ENCODE measurements at regions not wholly inside any gene's neighbourhood (a gene's known extent, or its start where the extent isn't known, plus 50 kb on each side); places are given as distances from the start of the nearest gene placed in this dataset.

DNA sequence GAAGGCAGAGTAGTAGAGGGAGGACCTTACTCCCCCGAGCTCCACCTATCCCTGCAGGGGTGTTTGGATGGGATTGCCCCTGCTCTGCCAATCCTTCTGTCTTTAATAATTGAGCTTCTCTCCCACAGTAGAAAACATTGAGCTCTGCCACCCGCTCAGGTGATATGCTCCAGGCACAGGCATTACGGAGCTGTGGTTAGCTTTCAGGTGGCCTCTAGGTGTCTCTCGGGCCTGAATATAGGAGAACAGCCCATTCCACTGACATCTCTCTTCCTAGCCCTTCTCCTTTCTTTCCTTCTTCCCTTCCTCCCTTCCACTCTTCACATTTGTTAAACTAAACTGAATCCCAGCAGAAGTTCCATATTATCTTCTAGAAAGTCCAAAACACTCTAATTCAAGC is 203.4 kb downstream of the SYK start:
- ATAC-seq (no peak), DNase-seq (no peak)
- Histone ChIP-seq H3K9me2 (replicated peaks; ENCODE audit: low read length) (no peaks in the 10 kb centered on the region), H3K9me3 (ENCODE audit: low read length) (no peaks in the 10 kb centered on the region), H4K20me1 (ENCODE audit: low read length) (no peaks in the 10 kb centered on the region), H3K9ac (ENCODE audit: low read length) (no peak overlapping the region), H3K27ac (ENCODE audit: low read length) (no peak overlapping the region), H3K4me1 (ENCODE audit: insufficient read depth, low read length) (peaks cover 24% of the 10 kb centered on the region), H3K79me2 (ENCODE audit: low read length) (no peaks in the 10 kb centered on the region), H2AFZ (ENCODE audit: low read length) (no peak overlapping the region), H3K36me3 (ENCODE audit: low read depth, low read length) (no peaks in the 10 kb centered on the region), H3K27me3 (ENCODE audit: low read length) (no peaks in the 10 kb centered on the region), H3K4me3 (ENCODE audit: low read length) (no peak overlapping the region), H3F3A (ENCODE audit: low read length, unreplicated experiment) (no peaks in the 10 kb centered on the region), H3K4me2 (ENCODE audit: low read length) (no peak overlapping the region)
- no TSS peak for BruUV-seq (replicated peaks)
- ChIA-PET CTCF (no interaction called here), POLR2A (ENCODE audit: unreplicated experiment) (no interaction called here)
- intact Hi-C loops (cut with micrococcal nuclease), result no loop called here
- TF ChIP-seq EZH2 (IDR thresholded peaks at IDR 0.05; ENCODE audit: low read length, unreplicated experiment) (no peak), EZH2phosphoT487 (IDR thresholded peaks at IDR 0.05; ENCODE audit: borderline replicate concordance, low read length) (no peak)
- TF ChIP-seq, protein P1, sequence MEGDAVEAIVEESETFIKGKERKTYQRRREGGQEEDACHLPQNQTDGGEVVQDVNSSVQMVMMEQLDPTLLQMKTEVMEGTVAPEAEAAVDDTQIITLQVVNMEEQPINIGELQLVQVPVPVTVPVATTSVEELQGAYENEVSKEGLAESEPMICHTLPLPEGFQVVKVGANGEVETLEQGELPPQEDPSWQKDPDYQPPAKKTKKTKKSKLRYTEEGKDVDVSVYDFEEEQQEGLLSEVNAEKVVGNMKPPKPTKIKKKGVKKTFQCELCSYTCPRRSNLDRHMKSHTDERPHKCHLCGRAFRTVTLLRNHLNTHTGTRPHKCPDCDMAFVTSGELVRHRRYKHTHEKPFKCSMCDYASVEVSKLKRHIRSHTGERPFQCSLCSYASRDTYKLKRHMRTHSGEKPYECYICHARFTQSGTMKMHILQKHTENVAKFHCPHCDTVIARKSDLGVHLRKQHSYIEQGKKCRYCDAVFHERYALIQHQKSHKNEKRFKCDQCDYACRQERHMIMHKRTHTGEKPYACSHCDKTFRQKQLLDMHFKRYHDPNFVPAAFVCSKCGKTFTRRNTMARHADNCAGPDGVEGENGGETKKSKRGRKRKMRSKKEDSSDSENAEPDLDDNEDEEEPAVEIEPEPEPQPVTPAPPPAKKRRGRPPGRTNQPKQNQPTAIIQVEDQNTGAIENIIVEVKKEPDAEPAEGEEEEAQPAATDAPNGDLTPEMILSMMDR (conservative IDR thresholded peaks at IDR 0.05; ENCODE audit: low read depth, low read length), result no peak

DNA sequence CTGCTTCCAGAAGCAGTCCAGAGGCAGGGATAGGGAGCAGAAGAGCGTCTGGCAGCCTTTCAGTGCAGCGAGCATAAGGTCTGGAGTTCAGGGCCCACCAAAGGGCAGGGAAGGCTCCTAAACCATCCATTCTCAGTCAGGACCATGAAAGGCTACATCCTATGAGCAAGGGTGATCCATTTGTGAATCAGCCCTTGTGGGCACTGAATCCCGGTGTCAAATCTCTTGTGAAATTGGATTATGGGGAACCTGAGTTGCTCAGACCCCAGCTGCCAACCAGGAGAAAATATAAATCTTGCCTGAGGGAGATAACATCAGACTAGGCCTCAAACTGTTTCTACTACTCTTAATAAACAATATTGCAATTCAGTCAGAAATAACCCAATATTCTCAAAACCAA is 204.4 kb downstream of the SYK start:
- H3K4me3 ChIP-seq (ENCODE audit: low read length), result no peak overlapping the region
- no peaks in the 10 kb centered on the region for H3K79me2 ChIP-seq (ENCODE audit: low read length)
- H3K27me3 ChIP-seq (ENCODE audit: low read length), result no peaks in the 10 kb centered on the region
- peak overlapping the region; percentile 15; the same call in 1 of the 2 replicates for H3K27ac ChIP-seq (ENCODE audit: low read length)
- ChIA-PET CTCF (no interaction called here), POLR2A (ENCODE audit: unreplicated experiment) (no interaction called here)
- no peaks in the 10 kb centered on the region for H3K36me3 ChIP-seq (ENCODE audit: low read depth, low read length)
- H3K9me2 ChIP-seq (replicated peaks; ENCODE audit: low read length), result no peaks in the 10 kb centered on the region
- BruUV-seq (replicated peaks), result no TSS peak
- no peaks in the 10 kb centered on the region for H4K20me1 ChIP-seq (ENCODE audit: low read length)
- no peak for ATAC-seq
- no peak overlapping the region for H3K4me2 ChIP-seq (ENCODE audit: low read length)
- TF ChIP-seq EZH2phosphoT487 (IDR thresholded peaks at IDR 0.05; ENCODE audit: borderline replicate concordance, low read length) (no peak), EZH2 (IDR thresholded peaks at IDR 0.05; ENCODE audit: low read length, unreplicated experiment) (no peak)
- H3K9ac ChIP-seq (ENCODE audit: low read length), result no peak overlapping the region
- no peak overlapping the region for H2AFZ ChIP-seq (ENCODE audit: low read length)
- H3K9me3 ChIP-seq (ENCODE audit: low read length), result no peaks in the 10 kb centered on the region
- peaks cover 14% of the 10 kb centered on the region for H3K4me1 ChIP-seq (ENCODE audit: insufficient read depth, low read length)
- DNase-seq, result peak; percentile 61
- intact Hi-C loops (cut with micrococcal nuclease), result no loop called here
- H3F3A ChIP-seq (ENCODE audit: low read length, unreplicated experiment), result no peaks in the 10 kb centered on the region

DNA sequence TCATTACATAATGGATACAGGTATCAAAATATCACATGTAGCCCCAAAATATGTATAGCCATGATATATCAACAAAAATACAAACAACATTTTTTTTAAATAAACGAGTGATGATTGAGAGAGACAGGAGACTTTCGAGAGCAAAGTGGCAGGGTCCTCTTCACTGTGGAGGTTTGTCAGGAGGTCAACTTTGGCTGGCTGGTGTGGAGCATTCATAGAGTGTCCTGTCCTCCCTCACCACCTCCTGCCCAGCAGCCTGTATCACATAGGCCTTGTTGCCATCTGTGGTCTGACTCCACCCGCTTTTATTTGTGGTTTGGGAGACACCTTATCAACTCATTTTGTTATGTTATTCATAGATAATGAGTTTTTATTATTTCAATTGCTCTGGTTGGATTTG is 206.9 kb downstream of the SYK start:
- ATAC-seq (no peak), DNase-seq (no peak)
- Histone ChIP-seq H3K27me3 (ENCODE audit: low read length) (no peaks in the 10 kb centered on the region), H4K20me1 (ENCODE audit: low read length) (no peaks in the 10 kb centered on the region), H3K9me3 (ENCODE audit: low read length) (no peaks in the 10 kb centered on the region), H3K27ac (ENCODE audit: low read length) (no peak overlapping the region), H3K36me3 (ENCODE audit: low read depth, low read length) (no peaks in the 10 kb centered on the region), H3K4me3 (ENCODE audit: low read length) (no peak overlapping the region), H3K4me2 (ENCODE audit: low read length) (no peak overlapping the region), H3K9ac (ENCODE audit: low read length) (no peak overlapping the region), H3K9me2 (replicated peaks; ENCODE audit: low read length) (no peaks in the 10 kb centered on the region), H3K79me2 (ENCODE audit: low read length) (no peaks in the 10 kb centered on the region), H2AFZ (ENCODE audit: low read length) (no peak overlapping the region), H3F3A (ENCODE audit: low read length, unreplicated experiment) (no peaks in the 10 kb centered on the region), H3K4me1 (ENCODE audit: insufficient read depth, low read length) (peaks cover 9% of the 10 kb centered on the region; the same call in 1 of the 2 replicates)
- ChIA-PET CTCF (no interaction called here), POLR2A (ENCODE audit: unreplicated experiment) (no interaction called here)
- BruUV-seq (replicated peaks), result no TSS peak
- TF ChIP-seq EZH2phosphoT487 (IDR thresholded peaks at IDR 0.05; ENCODE audit: borderline replicate concordance, low read length) (no peak), EZH2 (IDR thresholded peaks at IDR 0.05; ENCODE audit: low read length, unreplicated experiment) (no peak)
- TF ChIP-seq, protein P1 (conservative IDR thresholded peaks at IDR 0.05; ENCODE audit: low read depth, low read length), result no peak
- intact Hi-C loops (cut with micrococcal nuclease), result no loop called here

Data from PC-3 (cell line).